ENCODE measurements at regions not wholly inside any gene's neighbourhood (a gene's known extent, or its start where the extent isn't known, plus 50 kb on each side); places are given as distances from the start of the nearest gene placed in this dataset.

DNA sequence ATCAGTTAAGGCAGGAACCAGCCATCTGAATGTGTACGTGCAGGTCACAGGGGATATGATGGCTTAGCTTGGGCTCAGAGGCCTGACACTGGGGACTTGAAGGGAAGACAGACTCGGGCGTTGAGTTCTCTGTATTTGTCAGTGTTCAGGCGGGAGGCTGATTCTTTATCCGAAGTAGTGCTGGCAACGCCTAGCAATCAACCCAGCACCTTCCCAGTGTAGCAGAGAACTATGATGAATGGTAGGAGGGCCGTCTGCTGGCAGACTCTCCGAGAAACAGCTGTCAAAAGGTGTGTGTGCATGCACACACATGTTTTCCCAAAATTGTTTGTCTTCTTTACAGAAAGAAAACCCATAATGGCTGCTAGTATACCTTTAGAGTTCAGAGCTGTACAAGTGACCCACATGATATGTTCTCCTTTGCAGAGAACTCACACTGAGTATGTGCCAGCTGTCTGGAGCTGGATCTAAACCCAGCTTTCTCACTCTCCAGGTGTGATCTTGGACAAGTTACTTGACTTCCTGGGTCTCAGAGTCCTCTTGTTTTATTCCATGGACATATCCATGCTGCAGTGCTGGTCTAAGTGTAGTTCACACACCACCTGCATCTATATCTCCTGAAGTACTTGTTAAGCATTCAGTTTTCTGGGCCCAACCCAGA is 74.5 kb upstream of the LARS2 start:
- peak; percentile 27 for FAIRE-seq
- DNase-seq (ENCODE audit: insufficient read length), result no peak
- no peak for TF ChIP-seq POLR2AphosphoS5 (IDR thresholded peaks at IDR 0.05; ENCODE audit: low read depth, low read length)
- TF ChIP-seq POLR2A (IDR thresholded peaks at IDR 0.05; ENCODE audit: low read depth, low read length), result no peak
- TF ChIP-seq TAF1 (IDR thresholded peaks at IDR 0.05; ENCODE audit: borderline replicate concordance, low read depth, low read length), result no peak

DNA sequence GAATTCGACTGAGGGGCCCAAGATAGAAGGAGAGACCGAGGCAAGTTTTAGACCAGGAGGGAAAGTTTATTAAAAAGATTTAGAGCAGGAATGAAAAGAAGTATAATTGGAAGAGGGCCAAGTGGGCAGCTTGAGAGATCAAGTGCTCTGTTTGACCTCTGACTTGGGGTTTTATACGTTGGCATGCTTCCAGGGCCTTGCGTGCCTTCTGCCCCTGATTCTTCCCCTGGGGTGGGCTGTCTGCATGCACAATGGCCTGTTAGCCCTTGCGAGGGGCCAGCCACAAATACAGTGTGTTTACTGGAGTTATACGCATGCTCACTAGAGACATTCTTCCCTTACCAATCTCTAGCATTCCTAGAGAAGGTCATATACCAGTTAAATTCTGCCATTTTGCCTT is 70.7 kb upstream of the LARS2 start:
- DNase-seq (ENCODE audit: insufficient read length) (no peak), FAIRE-seq (no peak)
- TF ChIP-seq POLR2A (IDR thresholded peaks at IDR 0.05; ENCODE audit: low read depth, low read length) (no peak), TAF1 (IDR thresholded peaks at IDR 0.05; ENCODE audit: borderline replicate concordance, low read depth, low read length) (no peak), POLR2AphosphoS5 (IDR thresholded peaks at IDR 0.05; ENCODE audit: low read depth, low read length) (no peak)

DNA sequence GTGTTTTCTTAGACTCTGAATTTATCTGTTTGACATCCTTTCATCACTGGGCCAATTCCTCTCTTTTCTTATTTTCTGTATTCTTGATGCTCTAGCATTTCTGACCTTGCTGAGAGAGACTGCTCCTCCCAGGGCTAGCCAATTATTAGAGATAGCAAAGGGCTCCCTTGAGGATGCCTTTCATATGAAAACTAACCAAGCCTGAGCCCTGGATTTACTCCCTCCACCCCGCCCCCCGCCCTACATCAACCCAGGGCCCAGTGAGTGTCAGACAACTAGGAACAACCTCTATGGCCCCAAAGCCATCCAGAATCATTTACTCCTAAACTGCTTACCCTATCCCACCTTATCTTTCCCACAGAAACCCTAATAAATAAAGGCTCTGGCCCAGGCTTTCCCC is 69.7 kb upstream of the LARS2 start:
- FAIRE-seq, result no peak
- no peak for DNase-seq (ENCODE audit: insufficient read length)
- TF ChIP-seq POLR2AphosphoS5 (IDR thresholded peaks at IDR 0.05; ENCODE audit: low read depth, low read length), result no peak
- no peak for TF ChIP-seq TAF1 (IDR thresholded peaks at IDR 0.05; ENCODE audit: borderline replicate concordance, low read depth, low read length)
- no peak for TF ChIP-seq POLR2A (IDR thresholded peaks at IDR 0.05; ENCODE audit: low read depth, low read length)

DNA sequence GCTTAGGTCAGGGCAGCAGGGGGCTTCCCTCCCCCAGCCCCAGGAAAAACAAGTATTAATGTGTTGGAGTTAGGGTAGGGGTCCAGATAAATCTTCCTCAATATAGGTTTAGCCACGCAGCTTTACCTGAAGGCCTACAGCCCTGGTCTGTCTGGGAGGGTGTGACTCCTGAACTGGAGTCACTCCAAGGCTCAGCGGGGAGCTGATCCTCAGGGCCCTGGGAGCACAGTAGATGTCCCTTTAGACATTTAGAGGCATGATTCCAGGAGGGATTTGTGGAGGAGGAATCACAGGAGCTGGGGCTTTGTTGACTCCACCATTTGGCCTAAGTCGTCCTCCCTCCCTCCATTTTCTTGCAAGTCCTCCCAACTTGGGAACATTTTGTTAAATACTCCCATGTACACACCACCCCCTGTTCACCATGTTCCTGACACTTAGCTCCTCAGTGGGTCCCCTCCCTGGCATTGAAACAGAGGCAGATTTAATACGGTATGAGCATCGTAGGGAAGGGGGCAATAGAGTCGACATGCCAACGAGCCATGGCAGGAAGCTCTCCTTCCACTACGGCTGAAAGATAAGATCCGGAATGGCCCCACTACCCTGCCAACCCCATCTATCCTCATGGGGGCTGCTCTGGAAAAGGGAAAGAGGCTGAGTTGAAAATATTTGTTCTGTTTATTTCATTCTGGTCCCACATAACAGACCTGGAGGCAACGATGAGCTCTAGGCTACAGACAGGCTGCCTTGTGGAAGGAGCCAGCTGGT is 69.0 kb upstream of the LARS2 start:
- FAIRE-seq, result no peak
- TF ChIP-seq POLR2AphosphoS5 (IDR thresholded peaks at IDR 0.05; ENCODE audit: low read depth, low read length) (no peak), TAF1 (IDR thresholded peaks at IDR 0.05; ENCODE audit: borderline replicate concordance, low read depth, low read length) (no peak)

DNA sequence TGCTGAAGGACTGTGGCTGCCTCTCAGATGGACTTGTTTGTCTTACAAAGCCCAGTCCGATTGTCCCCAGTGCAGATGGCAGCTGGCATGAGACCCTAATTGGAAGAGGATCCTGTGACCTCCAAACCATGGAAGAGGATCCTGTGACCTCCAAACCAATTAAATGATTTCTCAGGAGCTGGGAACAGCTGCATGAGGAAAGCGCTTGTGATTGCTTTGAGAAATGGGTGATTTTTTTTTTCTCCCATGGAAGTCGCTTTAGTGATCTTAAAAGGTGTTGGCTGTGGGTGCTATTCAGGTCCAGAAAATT is 68.4 kb upstream of the LARS2 start:
- no peak for FAIRE-seq
- TF ChIP-seq POLR2A (IDR thresholded peaks at IDR 0.05; ENCODE audit: low read depth, low read length), result no peak
- TF ChIP-seq POLR2AphosphoS5 (IDR thresholded peaks at IDR 0.05; ENCODE audit: low read depth, low read length), result no peak
- TF ChIP-seq TAF1 (IDR thresholded peaks at IDR 0.05; ENCODE audit: borderline replicate concordance, low read depth, low read length), result no peak
- DNase-seq (ENCODE audit: insufficient read length), result no peak

More for the DNA sequence above, 69.0 kb upstream of the LARS2 start:
- DNase-seq (ENCODE audit: insufficient read length), result no peak

DNA sequence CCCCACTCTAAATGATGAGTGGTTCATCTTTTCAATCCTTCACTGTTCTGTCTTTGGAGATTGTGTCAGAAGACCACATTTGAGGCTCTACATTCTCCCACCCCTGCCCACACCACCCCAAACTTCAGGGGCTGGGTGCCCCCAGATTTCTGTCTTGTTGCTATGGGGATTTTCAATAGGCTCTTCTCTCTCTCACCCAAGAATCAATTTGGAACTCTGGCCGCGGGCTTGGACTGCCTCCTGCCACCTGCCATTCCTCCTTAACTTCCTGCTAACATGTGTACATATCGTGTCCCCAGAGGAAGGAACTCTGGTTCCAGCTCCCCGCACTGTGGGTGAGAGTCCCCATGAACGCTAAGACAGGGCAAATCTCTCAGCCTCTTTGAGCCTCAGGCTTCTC is 67.4 kb upstream of the LARS2 start:
- no peak for FAIRE-seq
- no peak for TF ChIP-seq POLR2A (IDR thresholded peaks at IDR 0.05; ENCODE audit: low read depth, low read length)
- no peak for TF ChIP-seq TAF1 (IDR thresholded peaks at IDR 0.05; ENCODE audit: borderline replicate concordance, low read depth, low read length)
- no peak for TF ChIP-seq POLR2AphosphoS5 (IDR thresholded peaks at IDR 0.05; ENCODE audit: low read depth, low read length)
- DNase-seq (ENCODE audit: insufficient read length), result no peak

DNA sequence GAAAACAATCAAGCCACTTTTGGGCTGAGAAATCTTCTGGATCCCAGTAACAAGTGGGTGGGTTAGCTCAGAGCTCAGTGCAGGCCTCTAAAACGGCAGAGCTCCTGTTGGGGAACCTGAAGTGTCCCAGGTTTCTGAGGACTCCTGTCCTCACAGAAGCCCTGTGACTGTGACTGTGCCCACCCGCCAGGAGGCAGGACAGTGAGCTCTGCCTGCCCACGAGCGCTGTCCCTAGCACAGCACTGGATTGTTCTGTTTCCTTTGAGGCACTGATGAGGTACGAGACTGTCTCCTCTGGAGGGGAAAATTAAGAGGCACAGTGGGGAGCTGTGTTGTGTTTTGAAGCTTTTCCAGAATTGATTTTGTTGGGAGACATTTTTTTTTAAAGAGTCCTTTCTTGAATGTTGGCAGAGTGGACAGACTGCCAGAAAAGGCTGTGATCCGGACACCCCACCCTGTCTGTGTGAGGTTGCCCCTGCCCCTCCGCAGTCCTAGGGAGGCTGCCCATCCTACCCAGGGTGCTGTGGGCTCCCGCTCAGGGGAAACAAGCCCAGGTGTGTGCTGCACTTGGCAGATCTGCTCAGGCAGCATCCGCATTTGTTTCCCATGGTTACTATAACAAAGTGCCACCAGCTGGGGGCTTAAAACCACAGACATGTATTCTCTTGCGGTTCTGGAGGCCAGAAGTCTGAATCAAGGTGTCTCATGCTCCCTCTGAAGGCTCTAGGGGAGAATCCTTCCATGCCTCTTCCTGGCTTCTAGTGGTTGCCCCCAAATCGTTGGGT is 66.6 kb upstream of the LARS2 start:
- DNase-seq (ENCODE audit: insufficient read length) (no peak), FAIRE-seq (no peak)
- no peak for TF ChIP-seq TAF1 (IDR thresholded peaks at IDR 0.05; ENCODE audit: borderline replicate concordance, low read depth, low read length)
- TF ChIP-seq POLR2AphosphoS5 (IDR thresholded peaks at IDR 0.05; ENCODE audit: low read depth, low read length), result no peak
- no peak for TF ChIP-seq POLR2A (IDR thresholded peaks at IDR 0.05; ENCODE audit: low read depth, low read length)

DNA sequence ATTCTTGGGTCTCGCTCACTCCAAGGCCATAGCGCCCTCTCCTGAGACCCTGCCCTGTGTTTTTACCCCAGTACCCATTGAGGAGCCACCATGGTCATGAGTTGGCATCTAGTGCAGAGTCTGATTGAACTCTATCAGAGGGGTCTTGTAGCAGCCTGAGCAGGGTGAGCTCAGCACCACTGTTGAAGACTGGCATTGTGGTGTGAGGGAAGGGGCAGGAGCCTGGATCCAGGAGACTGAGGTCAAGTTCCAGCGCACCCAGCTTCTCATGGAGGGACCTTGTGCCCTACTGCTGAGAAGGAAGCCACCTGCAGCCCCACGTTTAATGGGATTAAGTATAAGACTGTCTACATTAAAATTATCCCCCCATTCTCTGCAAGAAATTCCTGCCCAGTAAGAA is 65.8 kb upstream of the LARS2 start:
- TF ChIP-seq TAF1 (IDR thresholded peaks at IDR 0.05; ENCODE audit: borderline replicate concordance, low read depth, low read length) (no peak), POLR2AphosphoS5 (IDR thresholded peaks at IDR 0.05; ENCODE audit: low read depth, low read length) (no peak), POLR2A (IDR thresholded peaks at IDR 0.05; ENCODE audit: low read depth, low read length) (no peak)
- no peak for DNase-seq (ENCODE audit: insufficient read length)
- no peak for FAIRE-seq

DNA sequence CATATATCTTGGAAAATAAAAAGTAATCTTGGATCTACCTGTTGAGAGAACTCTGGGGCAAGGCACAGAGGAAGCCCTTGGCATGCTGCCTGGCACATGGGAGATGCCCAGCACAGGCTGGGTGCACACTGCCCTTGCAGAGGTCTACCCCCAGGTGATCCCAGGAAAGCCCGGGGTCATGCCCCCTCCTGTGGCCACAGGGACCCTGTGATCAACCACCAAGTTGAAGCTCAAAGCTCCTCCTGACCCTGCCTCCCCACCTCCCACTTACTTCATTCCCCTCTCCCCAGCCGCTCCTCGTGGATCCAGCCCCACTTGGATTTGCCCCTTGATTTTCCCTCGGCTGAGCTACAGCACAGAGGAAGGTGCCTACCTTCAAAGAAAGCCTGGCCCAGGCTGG is 62.7 kb upstream of the LARS2 start:
- no peak for DNase-seq (ENCODE audit: insufficient read length)
- TF ChIP-seq TAF1 (IDR thresholded peaks at IDR 0.05; ENCODE audit: borderline replicate concordance, low read depth, low read length) (no peak), POLR2A (IDR thresholded peaks at IDR 0.05; ENCODE audit: low read depth, low read length) (no peak), POLR2AphosphoS5 (IDR thresholded peaks at IDR 0.05; ENCODE audit: low read depth, low read length) (no peak)
- no peak for FAIRE-seq

DNA sequence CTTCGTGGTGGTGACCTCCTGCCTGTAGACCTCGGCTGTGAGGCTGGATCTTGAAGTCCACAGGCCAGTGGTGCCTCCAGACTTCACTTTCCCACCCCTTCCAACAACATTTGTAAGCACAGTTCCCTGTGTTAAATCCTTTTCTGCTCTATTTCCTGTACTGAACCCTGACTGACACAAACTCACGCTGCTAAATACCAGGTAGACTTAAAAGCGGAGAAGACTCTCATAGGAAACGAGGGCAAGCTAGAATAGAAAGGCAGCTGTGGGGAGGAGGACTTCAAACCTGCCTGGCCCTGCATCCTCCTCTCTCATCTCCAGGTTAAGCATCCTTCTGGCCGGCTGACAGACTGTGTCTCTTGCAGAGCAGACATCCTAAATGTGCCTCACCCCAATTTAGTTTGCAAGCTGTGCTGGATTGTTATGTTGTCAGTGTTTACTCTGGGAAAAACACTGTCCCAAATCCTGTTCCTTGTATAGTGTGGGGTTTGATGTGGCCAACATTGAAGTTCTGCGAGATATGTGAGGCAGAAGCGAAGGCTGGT is 58.5 kb upstream of the LARS2 start:
- DNase-seq (ENCODE audit: insufficient read length) (no peak), FAIRE-seq (no peak)
- no peak for TF ChIP-seq POLR2A (IDR thresholded peaks at IDR 0.05; ENCODE audit: low read depth, low read length)
- TF ChIP-seq TAF1 (IDR thresholded peaks at IDR 0.05; ENCODE audit: borderline replicate concordance, low read depth, low read length), result no peak
- no peak for TF ChIP-seq POLR2AphosphoS5 (IDR thresholded peaks at IDR 0.05; ENCODE audit: low read depth, low read length)

DNA sequence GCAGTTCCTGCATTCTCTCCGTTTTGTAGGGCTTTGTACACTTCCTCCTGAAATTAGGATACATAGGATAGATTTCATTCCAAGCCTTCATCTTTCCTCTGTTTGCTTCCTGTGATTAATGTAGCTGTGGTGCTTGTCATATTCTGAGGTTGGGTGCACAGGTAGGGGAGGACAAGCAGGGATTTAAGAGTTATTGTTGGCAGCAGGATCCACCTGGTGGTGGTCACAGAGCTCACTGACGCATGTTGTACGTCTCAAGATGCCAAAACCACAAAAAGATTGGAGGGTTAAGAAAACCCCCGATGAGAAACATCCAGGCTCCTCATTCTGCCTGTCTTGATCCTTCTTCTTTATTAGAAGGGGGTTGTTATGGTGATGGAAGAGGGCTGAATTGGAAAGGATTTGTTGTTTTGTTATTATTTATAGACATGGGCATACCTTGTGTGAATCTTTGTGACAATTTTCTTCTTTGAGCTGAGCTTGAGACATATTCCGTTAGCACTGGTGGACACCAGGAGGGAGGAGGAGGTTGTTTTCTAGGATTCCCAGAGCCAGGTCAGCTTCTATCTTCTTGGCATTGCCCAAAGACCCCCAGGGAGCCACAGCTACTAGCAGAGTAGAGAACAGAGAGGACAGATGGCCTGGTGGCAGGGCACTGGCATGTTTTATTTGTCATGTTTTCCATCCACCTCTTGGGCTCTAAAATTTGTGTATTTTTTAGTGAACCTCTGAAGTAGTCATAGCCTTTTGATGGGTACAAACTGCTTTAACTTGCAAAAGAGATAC is 57.7 kb upstream of the LARS2 start:
- FAIRE-seq, result no peak
- no peak for DNase-seq (ENCODE audit: insufficient read length)
- TF ChIP-seq POLR2A (IDR thresholded peaks at IDR 0.05; ENCODE audit: low read depth, low read length), result no peak
- no peak for TF ChIP-seq POLR2AphosphoS5 (IDR thresholded peaks at IDR 0.05; ENCODE audit: low read depth, low read length)
- TF ChIP-seq TAF1 (IDR thresholded peaks at IDR 0.05; ENCODE audit: borderline replicate concordance, low read depth, low read length), result no peak

Data from GM12892 (cell line).